ENCODE measurements at regions not wholly inside any gene's neighbourhood (a gene's known extent, or its start where the extent isn't known, plus 50 kb on each side); places are given as distances from the start of the nearest gene placed in this dataset.

- DNase-seq (ENCODE audit: unreplicated experiment): no peak
- TF ChIP-seq CTCF (IDR thresholded peaks at IDR 0.05; ENCODE audit: unreplicated experiment): no peak
- Mint-ChIP-seq H3K4me3 (ENCODE audit: unreplicated experiment) (no peak overlapping the region), H3K9me3 (ENCODE audit: unreplicated experiment) (peaks cover 7% of the 10 kb centered on the region), H3K27me3 (ENCODE audit: insufficient read depth, unreplicated experiment) (no peaks in the 10 kb centered on the region), H3K36me3 (ENCODE audit: insufficient read depth, unreplicated experiment) (no peaks in the 10 kb centered on the region), H3K4me1 (ENCODE audit: insufficient read depth, unreplicated experiment) (no peaks in the 10 kb centered on the region), H3K27ac (ENCODE audit: low read depth, unreplicated experiment) (no peak overlapping the region)
- BruUV-seq (replicated peaks): no TSS peak
- intact Hi-C loops (cut with micrococcal nuclease): no loop called here
- ChIA-PET POLR2A (interaction anchor here (0.7 kb wide), 1 partner anchor 791 kb away, joined by 4 read pairs; no protein-coding TSS in a partner anchor), CTCF (interaction anchor here (0.7 to 1.3 kb wide), 2 partner anchors 9 to 39 kb away, joined by 3 to 6 read pairs; no protein-coding TSS in a partner anchor)
Measured at GRCh38 chr11:80948781-80949180, 1508.0 kb upstream of the TENM4 start.

GRCh38 chr11:80944758-80945157 is 1503.9 kb upstream of the TENM4 start:
- intact Hi-C loops (cut with micrococcal nuclease): no loop called here
- no peaks in the 10 kb centered on the region for H3K36me3 Mint-ChIP-seq (ENCODE audit: insufficient read depth, unreplicated experiment)
- no peaks in the 10 kb centered on the region for H3K27me3 Mint-ChIP-seq (ENCODE audit: insufficient read depth, unreplicated experiment)
- no peak for TF ChIP-seq CTCF (IDR thresholded peaks at IDR 0.05; ENCODE audit: unreplicated experiment)
- H3K9me3 Mint-ChIP-seq (ENCODE audit: unreplicated experiment): peaks cover 7% of the 10 kb centered on the region
- CTCF ChIA-PET: no interaction called here
- H3K4me3 Mint-ChIP-seq (ENCODE audit: unreplicated experiment): no peak overlapping the region
- no peaks in the 10 kb centered on the region for H3K4me1 Mint-ChIP-seq (ENCODE audit: insufficient read depth, unreplicated experiment)
- DNase-seq (ENCODE audit: unreplicated experiment): no peak
- BruUV-seq (replicated peaks): no TSS peak
- H3K27ac Mint-ChIP-seq (ENCODE audit: low read depth, unreplicated experiment): no peak overlapping the region
- POLR2A ChIA-PET: no interaction called here

- ChIA-PET CTCF (interaction anchor here (0.8 kb wide), 1 partner anchor 13 kb away, joined by 3 read pairs; no protein-coding TSS in a partner anchor), POLR2A (no interaction called here)
- no peaks in the 10 kb centered on the region for H3K36me3 Mint-ChIP-seq (ENCODE audit: insufficient read depth, unreplicated experiment)
- no peak for TF ChIP-seq CTCF (IDR thresholded peaks at IDR 0.05; ENCODE audit: unreplicated experiment)
- no peaks in the 10 kb centered on the region for H3K27me3 Mint-ChIP-seq (ENCODE audit: insufficient read depth, unreplicated experiment)
- H3K4me3 Mint-ChIP-seq (ENCODE audit: unreplicated experiment): no peak overlapping the region
- H3K4me1 Mint-ChIP-seq (ENCODE audit: insufficient read depth, unreplicated experiment): no peaks in the 10 kb centered on the region
- intact Hi-C loops (cut with micrococcal nuclease): no loop called here
- no TSS peak for BruUV-seq (replicated peaks)
- H3K27ac Mint-ChIP-seq (ENCODE audit: low read depth, unreplicated experiment): no peak overlapping the region
- DNase-seq (ENCODE audit: unreplicated experiment): no peak
- H3K9me3 Mint-ChIP-seq (ENCODE audit: unreplicated experiment): no peaks in the 10 kb centered on the region
Measured at GRCh38 chr11:80943226-80943625, 1502.4 kb upstream of the TENM4 start.

GRCh38 chr11:80937842-80938241 is 1497.0 kb upstream of the TENM4 start:
- BruUV-seq (replicated peaks): no TSS peak
- Mint-ChIP-seq H3K9me3 (ENCODE audit: unreplicated experiment) (peaks cover 7% of the 10 kb centered on the region), H3K4me1 (ENCODE audit: insufficient read depth, unreplicated experiment) (no peaks in the 10 kb centered on the region), H3K27ac (ENCODE audit: low read depth, unreplicated experiment) (no peak overlapping the region), H3K4me3 (ENCODE audit: unreplicated experiment) (no peak overlapping the region), H3K36me3 (ENCODE audit: insufficient read depth, unreplicated experiment) (no peaks in the 10 kb centered on the region), H3K27me3 (ENCODE audit: insufficient read depth, unreplicated experiment) (no peaks in the 10 kb centered on the region)
- CTCF ChIA-PET: interaction anchor here (0.6 kb wide), 2 partner anchors 12 to 1838 kb away, joined by 3 read pairs; no protein-coding TSS in a partner anchor
- POLR2A ChIA-PET: interaction anchor here (0.6 kb wide), 1 partner anchor 713 kb away, joined by 3 read pairs; no protein-coding TSS in a partner anchor
- DNase-seq (ENCODE audit: unreplicated experiment): no peak
- no peak for TF ChIP-seq CTCF (IDR thresholded peaks at IDR 0.05; ENCODE audit: unreplicated experiment)
- intact Hi-C loops (cut with micrococcal nuclease): no loop called here

Data from MCF 10A (cell line).